ENCODE measurements at regions not wholly inside any gene's neighbourhood (a gene's known extent, or its start where the extent isn't known, plus 50 kb on each side); places are given as distances from the start of the nearest gene placed in this dataset.
"Not testable (repeated sequence)": the region's sequence is repeated elsewhere in the genome, so short reads cannot be mapped to it uniquely, and the experiment has no call there.

DNA sequence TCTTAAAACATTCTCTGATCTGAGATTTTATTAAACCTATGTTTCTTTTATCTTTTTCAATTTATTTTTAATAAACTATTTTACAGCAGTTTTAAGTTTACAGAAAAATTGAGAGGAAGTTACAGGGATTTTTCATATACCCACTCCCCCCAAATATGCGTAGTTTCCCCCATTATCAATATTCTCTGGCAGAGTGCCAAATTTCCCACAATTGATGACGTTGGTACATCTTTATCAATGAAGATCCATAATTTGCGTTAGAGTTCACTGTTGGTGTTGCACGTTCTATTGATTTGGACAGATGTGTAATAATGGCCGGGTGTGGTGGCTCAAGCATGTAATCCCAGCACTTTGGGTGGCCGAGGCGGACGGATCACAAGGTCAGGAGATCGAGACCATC is 1063.0 kb upstream of the ATXN8OS start:
- Histone ChIP-seq H3K9me3 (ENCODE audit: insufficient read depth, low read depth, low read length) (no peaks in the 10 kb centered on the region), H3K9ac (ENCODE audit: low read depth, low read length) (no peak overlapping the region), H3K4me1 (ENCODE audit: insufficient read depth, low read length) (no peaks in the 10 kb centered on the region), H3K27ac (ENCODE audit: low read length) (no peak overlapping the region), H3K4me3 (ENCODE audit: low read length) (no peak overlapping the region), H3K27me3 (ENCODE audit: insufficient read depth, low read length) (no peaks in the 10 kb centered on the region), H3K36me3 (ENCODE audit: insufficient read depth, low read depth, low read length) (no peaks in the 10 kb centered on the region)

DNA sequence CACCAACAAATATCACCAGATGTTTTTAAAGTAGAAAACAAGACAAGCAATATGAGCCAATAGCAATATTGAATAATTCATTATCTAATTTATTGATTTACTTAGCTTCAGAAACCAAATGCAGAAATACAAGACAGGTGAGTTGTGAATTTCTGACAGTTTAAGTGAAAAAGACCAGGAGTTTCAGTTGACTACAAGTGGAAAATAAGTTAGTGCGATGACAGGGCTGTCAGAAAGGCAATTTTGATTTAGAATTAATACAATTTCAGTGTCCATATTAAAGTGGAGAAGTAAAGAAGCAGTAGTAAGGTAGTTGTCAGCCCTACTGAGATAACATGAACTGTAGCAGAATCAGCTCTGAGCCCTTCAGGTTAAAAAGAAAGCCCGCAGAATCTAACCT is 1066.7 kb upstream of the ATXN8OS start:
- Histone ChIP-seq H3K36me3 (ENCODE audit: insufficient read depth, low read depth, low read length) (no peaks in the 10 kb centered on the region), H3K27ac (ENCODE audit: low read length) (no peak overlapping the region), H3K9ac (ENCODE audit: low read depth, low read length) (no peak overlapping the region), H3K27me3 (ENCODE audit: insufficient read depth, low read length) (no peaks in the 10 kb centered on the region), H3K4me3 (ENCODE audit: low read length) (no peak overlapping the region), H3K4me1 (ENCODE audit: insufficient read depth, low read length) (no peaks in the 10 kb centered on the region), H3K9me3 (ENCODE audit: insufficient read depth, low read depth, low read length) (no peaks in the 10 kb centered on the region)

DNA sequence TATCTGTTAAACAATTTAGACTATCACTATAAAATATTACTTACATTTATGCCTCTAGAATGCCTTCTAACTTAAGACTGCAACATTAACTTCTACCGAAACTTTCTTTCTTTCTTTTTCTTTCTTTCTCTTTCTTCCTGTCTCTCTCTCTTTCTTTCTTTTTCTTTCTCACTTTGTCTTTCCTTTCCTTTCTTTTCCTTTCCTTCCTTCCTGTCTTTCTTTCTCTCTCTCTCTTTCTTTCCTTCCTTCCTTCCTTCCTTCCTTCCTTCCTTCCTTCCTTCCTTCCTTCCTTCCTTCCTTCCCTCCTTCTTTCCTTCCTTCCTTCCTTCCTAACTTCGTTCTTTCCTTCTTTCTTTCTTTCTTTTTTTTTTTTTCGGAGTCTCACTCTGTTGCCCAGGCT is 1071.9 kb upstream of the ATXN8OS start:
- no peaks in the 10 kb centered on the region for H3K4me1 ChIP-seq (ENCODE audit: insufficient read depth, low read length)

DNA sequence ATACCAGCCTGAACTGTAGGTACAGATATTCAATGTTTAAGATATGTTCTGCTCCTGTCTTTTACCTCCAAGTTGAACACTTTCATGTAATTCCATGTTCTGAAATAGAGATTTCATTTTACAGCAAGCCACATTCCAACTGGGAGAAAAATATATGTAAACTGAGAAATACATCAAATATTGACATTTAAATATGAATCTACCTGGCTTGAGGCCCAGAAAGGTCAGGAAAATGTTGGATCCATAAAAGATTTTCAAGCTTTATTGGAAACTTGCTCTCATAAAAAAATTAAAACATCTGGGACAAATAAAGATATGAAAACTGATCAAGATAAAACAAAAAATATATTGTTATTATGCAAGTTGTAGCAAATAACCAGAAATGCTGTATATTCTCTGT is 1078.7 kb upstream of the ATXN8OS start:
- H3K27me3 ChIP-seq (ENCODE audit: insufficient read depth, low read length) = no peaks in the 10 kb centered on the region
- no peaks in the 10 kb centered on the region for H3K9me3 ChIP-seq (ENCODE audit: insufficient read depth, low read depth, low read length)
- H3K4me3 ChIP-seq (ENCODE audit: low read length) = no peak overlapping the region
- no peaks in the 10 kb centered on the region for H3K36me3 ChIP-seq (ENCODE audit: insufficient read depth, low read depth, low read length)
- H3K4me1 ChIP-seq (ENCODE audit: insufficient read depth, low read length) = no peaks in the 10 kb centered on the region
- no peak overlapping the region for H3K27ac ChIP-seq (ENCODE audit: low read length)
- no peak overlapping the region for H3K9ac ChIP-seq (ENCODE audit: low read depth, low read length)

More for the DNA sequence above, 1071.9 kb upstream of the ATXN8OS start:
- no peaks in the 10 kb centered on the region for H3K27me3 ChIP-seq (ENCODE audit: insufficient read depth, low read length)
- no peaks in the 10 kb centered on the region for H3K9me3 ChIP-seq (ENCODE audit: insufficient read depth, low read depth, low read length)
- H3K27ac ChIP-seq (ENCODE audit: low read length) = no peak overlapping the region
- H3K4me3 ChIP-seq (ENCODE audit: low read length) = no peak overlapping the region
- H3K9ac ChIP-seq (ENCODE audit: low read depth, low read length) = no peak overlapping the region
- H3K36me3 ChIP-seq (ENCODE audit: insufficient read depth, low read depth, low read length) = no peaks in the 10 kb centered on the region

DNA sequence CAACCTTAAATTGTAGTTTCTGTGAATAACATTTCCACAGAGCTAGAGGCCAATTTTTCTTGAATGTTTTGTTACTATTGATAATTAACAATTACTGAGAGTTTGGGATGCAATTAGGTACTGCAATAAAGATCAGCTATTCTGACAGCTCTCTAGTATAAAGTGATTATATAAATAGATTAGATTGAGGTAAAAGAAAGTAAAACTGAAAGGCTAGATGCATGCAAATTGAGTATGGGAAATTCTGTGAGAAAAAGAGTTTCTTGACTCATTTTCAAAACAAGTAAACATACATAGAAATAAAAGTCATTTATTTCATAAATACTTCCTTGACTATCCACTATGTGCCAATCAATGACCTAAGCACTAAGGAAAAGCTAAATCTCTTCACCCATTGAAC is 1087.5 kb upstream of the ATXN8OS start:
- Histone ChIP-seq H3K9me3 (ENCODE audit: insufficient read depth, low read depth, low read length) (no peaks in the 10 kb centered on the region), H3K4me3 (ENCODE audit: low read length) (no peak overlapping the region), H3K36me3 (ENCODE audit: insufficient read depth, low read depth, low read length) (no peaks in the 10 kb centered on the region), H3K9ac (ENCODE audit: low read depth, low read length) (no peak overlapping the region), H3K4me1 (ENCODE audit: insufficient read depth, low read length) (no peaks in the 10 kb centered on the region), H3K27me3 (ENCODE audit: insufficient read depth, low read length) (no peaks in the 10 kb centered on the region), H3K27ac (ENCODE audit: low read length) (no peak overlapping the region)

DNA sequence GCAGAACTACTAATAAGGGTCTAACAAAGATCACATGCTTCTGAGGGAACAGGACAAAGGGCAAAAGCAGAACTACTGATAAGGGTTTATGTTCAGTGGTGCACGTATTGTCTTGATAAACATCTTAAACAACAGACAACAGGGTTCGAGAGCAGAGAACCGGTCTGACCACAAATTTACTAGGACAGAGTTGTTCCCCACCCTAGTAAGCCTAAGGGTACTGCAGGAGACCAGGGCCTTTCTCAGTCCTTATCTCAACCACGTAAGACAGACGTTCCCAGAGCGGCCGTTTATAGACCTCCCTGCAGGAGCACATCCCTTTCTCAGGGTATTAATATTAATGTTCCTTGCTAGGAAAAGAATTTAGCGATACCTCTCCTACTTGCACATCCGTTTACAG is 1089.5 kb upstream of the ATXN8OS start:
- not testable (repeated sequence) for H3K36me3 ChIP-seq (ENCODE audit: insufficient read depth, low read depth, low read length); H3K27ac ChIP-seq (ENCODE audit: low read length); H3K4me1 ChIP-seq (ENCODE audit: insufficient read depth, low read length); H3K9me3 ChIP-seq (ENCODE audit: insufficient read depth, low read depth, low read length); H3K27me3 ChIP-seq (ENCODE audit: insufficient read depth, low read length); H3K9ac ChIP-seq (ENCODE audit: low read depth, low read length); H3K4me3 ChIP-seq (ENCODE audit: low read length)

DNA sequence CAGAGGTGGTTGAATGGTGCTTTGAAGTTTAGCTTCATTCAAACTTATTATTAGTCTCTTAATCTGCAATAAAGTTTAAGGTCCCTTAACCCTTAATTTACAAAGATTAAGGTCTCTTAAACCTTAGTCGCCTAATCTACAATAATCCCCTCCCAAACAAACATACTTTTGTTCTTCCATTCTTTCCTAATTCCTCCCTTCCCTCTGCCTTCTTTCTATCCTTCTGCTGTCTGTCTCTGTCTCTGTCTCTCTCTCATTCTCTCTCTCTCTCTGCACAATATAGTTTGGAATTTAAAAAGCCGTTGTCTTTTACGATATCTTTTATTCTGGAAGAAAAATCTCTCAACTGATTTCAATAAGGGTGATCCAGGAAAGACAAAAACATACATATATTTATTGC is 1096.8 kb upstream of the ATXN8OS start:
- Histone ChIP-seq H3K4me3 (ENCODE audit: low read length) (no peak overlapping the region), H3K36me3 (ENCODE audit: insufficient read depth, low read depth, low read length) (no peaks in the 10 kb centered on the region), H3K27me3 (ENCODE audit: insufficient read depth, low read length) (no peaks in the 10 kb centered on the region), H3K9me3 (ENCODE audit: insufficient read depth, low read depth, low read length) (no peaks in the 10 kb centered on the region), H3K9ac (ENCODE audit: low read depth, low read length) (no peak overlapping the region), H3K27ac (ENCODE audit: low read length) (no peak overlapping the region), H3K4me1 (ENCODE audit: insufficient read depth, low read length) (peaks cover 5% of the 10 kb centered on the region; the same call in 1 of the 2 replicates)

DNA sequence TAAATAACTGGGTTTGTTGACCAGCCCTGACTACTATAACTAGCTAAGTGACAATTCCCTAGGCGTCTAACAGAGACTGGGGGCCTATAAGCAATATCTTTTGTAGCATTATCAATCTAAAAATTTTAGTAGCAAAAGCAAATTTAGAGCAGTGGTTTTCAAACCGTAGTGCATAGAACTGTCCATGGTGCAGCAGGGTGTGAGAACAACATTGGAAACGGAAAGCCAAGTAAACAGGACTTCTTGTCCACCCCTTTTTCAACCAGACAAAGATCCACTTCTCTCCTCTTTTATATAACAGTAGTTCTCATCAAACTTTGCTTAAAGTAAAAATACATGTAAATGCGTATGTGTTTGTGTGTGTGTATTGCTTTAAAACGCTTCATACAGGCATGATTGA is 1099.1 kb upstream of the ATXN8OS start:
- H3K36me3 ChIP-seq (ENCODE audit: insufficient read depth, low read depth, low read length) = no peaks in the 10 kb centered on the region
- H3K4me1 ChIP-seq (ENCODE audit: insufficient read depth, low read length) = peaks cover under 1% of the 10 kb centered on the region; the same call in 1 of the 2 replicates
- no peak overlapping the region for H3K4me3 ChIP-seq (ENCODE audit: low read length)
- no peak overlapping the region for H3K27ac ChIP-seq (ENCODE audit: low read length)
- no peaks in the 10 kb centered on the region for H3K9me3 ChIP-seq (ENCODE audit: insufficient read depth, low read depth, low read length)
- H3K9ac ChIP-seq (ENCODE audit: low read depth, low read length) = no peak overlapping the region
- H3K27me3 ChIP-seq (ENCODE audit: insufficient read depth, low read length) = no peaks in the 10 kb centered on the region

DNA sequence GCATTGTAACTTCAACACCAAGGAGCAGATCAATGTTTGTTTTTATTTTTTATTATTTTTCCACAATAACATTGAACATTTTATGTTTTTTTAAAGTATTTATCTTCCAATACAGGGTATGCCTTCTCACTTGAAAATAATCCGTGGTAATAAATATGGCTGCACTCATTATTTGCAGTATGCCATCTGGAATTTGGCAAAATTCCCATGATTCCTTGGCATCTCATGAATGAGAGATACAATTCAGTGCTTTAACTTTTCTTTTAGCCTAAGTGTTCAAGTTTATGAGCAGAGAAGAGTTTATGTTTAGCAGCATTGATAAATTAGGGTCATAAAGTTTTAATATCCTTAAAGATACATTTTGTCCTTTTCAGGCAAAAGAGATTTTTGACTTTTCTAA is 1109.6 kb upstream of the ATXN8OS start:
- Histone ChIP-seq H3K9me3 (ENCODE audit: insufficient read depth, low read depth, low read length) (peaks cover 11% of the 10 kb centered on the region; the same call in 1 of the 2 replicates), H3K27ac (ENCODE audit: low read length) (no peak overlapping the region), H3K4me1 (ENCODE audit: insufficient read depth, low read length) (peaks cover 8% of the 10 kb centered on the region; the same call in 1 of the 2 replicates)

DNA sequence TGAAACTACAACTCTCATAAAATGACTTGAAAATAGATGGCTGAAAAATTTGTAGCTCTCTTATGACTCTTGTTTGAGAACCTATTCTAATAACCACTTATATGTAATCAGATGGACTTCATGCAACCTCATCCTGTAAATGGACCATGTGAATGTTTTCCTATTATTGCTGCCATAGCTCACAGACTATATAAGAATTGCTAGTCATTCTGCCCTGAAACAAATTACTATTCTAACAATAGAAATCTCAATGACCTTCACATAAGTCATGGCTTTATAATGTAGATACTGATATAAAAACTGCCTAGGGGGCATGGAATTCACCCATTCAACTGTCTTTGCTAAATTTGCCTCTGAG is 1111.0 kb upstream of the ATXN8OS start:
- Histone ChIP-seq H3K36me3 (ENCODE audit: insufficient read depth, low read depth, low read length) (no peaks in the 10 kb centered on the region), H3K4me1 (ENCODE audit: insufficient read depth, low read length) (peaks cover 8% of the 10 kb centered on the region; the same call in 1 of the 2 replicates), H3K9ac (ENCODE audit: low read depth, low read length) (no peak overlapping the region), H3K9me3 (ENCODE audit: insufficient read depth, low read depth, low read length) (peaks cover 7% of the 10 kb centered on the region; the same call in 1 of the 2 replicates), H3K27ac (ENCODE audit: low read length) (no peak overlapping the region), H3K4me3 (ENCODE audit: low read length) (no peak overlapping the region), H3K27me3 (ENCODE audit: insufficient read depth, low read length) (no peaks in the 10 kb centered on the region)

More for the DNA sequence above, 1109.6 kb upstream of the ATXN8OS start:
- Histone ChIP-seq H3K27me3 (ENCODE audit: insufficient read depth, low read length) (no peaks in the 10 kb centered on the region), H3K9ac (ENCODE audit: low read depth, low read length) (no peak overlapping the region), H3K36me3 (ENCODE audit: insufficient read depth, low read depth, low read length) (no peaks in the 10 kb centered on the region), H3K4me3 (ENCODE audit: low read length) (no peak overlapping the region)

DNA sequence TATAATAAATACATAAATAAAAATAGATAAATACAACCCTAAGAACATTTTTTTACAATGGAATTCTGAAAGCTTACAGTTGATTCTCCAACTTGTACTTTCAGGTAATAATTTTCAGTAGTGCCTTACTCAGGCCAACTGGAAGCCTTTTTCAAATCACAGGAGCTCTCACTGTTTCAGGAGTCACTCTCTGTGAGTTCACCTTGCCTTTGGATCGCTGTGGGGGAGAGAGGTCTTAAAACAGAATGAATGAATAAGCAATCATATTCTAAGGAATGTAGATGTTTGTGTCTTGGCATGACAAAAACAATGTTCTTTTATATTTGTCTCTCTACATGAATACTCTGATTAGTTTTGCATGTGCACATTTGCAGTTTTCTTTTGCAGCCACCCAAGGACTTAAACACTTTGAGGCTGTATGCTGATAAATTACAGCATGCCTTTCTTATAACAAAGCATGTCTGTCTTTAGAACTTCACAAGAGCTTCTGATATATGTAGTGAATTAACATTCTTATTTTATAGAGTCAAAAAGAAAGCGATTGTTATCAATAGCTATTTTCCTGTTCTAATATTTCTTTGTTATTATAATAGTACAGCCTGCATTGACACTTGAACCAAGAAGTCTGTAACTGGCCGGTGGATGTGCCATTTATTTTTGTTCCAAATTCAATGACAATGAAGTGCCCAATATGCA is 1111.5 kb upstream of the ATXN8OS start:
- Histone ChIP-seq H3K4me1 (ENCODE audit: insufficient read depth, low read length) (peaks cover 8% of the 10 kb centered on the region; the same call in 1 of the 2 replicates), H3K36me3 (ENCODE audit: insufficient read depth, low read depth, low read length) (no peaks in the 10 kb centered on the region), H3K27me3 (ENCODE audit: insufficient read depth, low read length) (no peaks in the 10 kb centered on the region), H3K4me3 (ENCODE audit: low read length) (peak overlapping the region; percentile 31), H3K27ac (ENCODE audit: low read length) (no peak overlapping the region), H3K9ac (ENCODE audit: low read depth, low read length) (no peak overlapping the region), H3K9me3 (ENCODE audit: insufficient read depth, low read depth, low read length) (peaks cover 2% of the 10 kb centered on the region; the same call in 1 of the 2 replicates)

DNA sequence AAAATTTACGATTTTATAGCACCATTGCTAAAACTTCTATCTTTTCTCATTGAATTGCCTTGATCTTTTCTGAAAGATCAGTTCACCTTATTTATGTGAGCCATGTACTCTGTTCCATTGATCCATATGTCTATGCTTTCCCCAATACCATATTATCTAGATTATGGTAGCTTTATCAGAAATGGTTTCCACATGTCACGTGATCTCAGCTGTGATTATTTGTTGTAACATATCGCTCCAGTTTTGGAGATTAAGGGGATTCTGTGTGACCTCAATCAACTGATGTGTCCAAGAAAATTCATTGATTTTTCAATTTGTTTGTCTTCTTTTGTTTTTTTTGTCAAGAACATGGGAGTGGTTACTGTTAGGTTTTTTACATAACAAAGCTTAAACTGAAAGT is 1114.5 kb upstream of the ATXN8OS start:
- Histone ChIP-seq H3K4me3 (ENCODE audit: low read length) (no peak overlapping the region), H3K27ac (ENCODE audit: low read length) (no peak overlapping the region), H3K27me3 (ENCODE audit: insufficient read depth, low read length) (no peaks in the 10 kb centered on the region), H3K9ac (ENCODE audit: low read depth, low read length) (no peak overlapping the region), H3K9me3 (ENCODE audit: insufficient read depth, low read depth, low read length) (no peaks in the 10 kb centered on the region), H3K4me1 (ENCODE audit: insufficient read depth, low read length) (peaks cover 8% of the 10 kb centered on the region; the same call in 1 of the 2 replicates), H3K36me3 (ENCODE audit: insufficient read depth, low read depth, low read length) (no peaks in the 10 kb centered on the region)
